BJ (cell line): ENCODE measurements at regions not wholly inside any gene's neighbourhood (a gene's known extent, or its start where the extent isn't known, plus 50 kb on each side); places are given as distances from the start of the nearest gene placed in this dataset.

Experiments
- CTCF ChIA-PET: fragments of 350-600 bp; formaldehyde crosslinking; extraction: SDS; loops from one replicate; lab custom pipeline; 2021; ENCODE audit warnings: antibody characterized with exemption, inconsistent platforms; lab: Yijun Ruan, JAX
- POLR2A ChIA-PET: fragments of 300-600 bp; sonication (Branson Sonifier 250); formaldehyde crosslinking; extraction: SDS; loops from one replicate; lab custom pipeline; 2021; ENCODE audit warnings: antibody characterized with exemption; lab: Charles Lee
- DNase-seq: peaks from one replicate; pipeline ENCODE4 v3.0.0-alpha.2; 2011; ENCODE audit warnings: low read depth
- H3K27me3 ChIP-seq: 2 replicates; pipeline ENCODE4 v1.6.0; 2011; ENCODE audit warnings: low read length; ENCODE audit not compliant: control insufficient read depth, insufficient read depth
- H3K36me3 ChIP-seq: 2 replicates; pipeline ENCODE4 v1.5.1; 2011; ENCODE audit warnings: low read length; ENCODE audit not compliant: control insufficient read depth, insufficient read depth
- H3K4me3 ChIP-seq: 2 replicates; pipeline ENCODE4 v1.5.1; 2011; ENCODE audit warnings: low read depth, mild to moderate bottlenecking, control low read depth, low read length
- CTCF ChIP-seq: IDR thresholded peaks from 2 replicates; pipeline ENCODE4 v1.5.1; 2011; ENCODE audit warnings: low read depth, mild to moderate bottlenecking, control low read depth, inconsistent platforms, low read length, moderate library complexity; ENCODE audit not compliant: insufficient read depth

GRCh38 chr6:145020114-145020513, 715.2 kb downstream of the EPM2A start:
- ChIA-PET CTCF (no interaction called here), POLR2A (no interaction called here)
- no peak overlapping the region for H3K4me3 ChIP-seq
- H3K27me3 ChIP-seq = no peaks in the 10 kb centered on the region
- DNase-seq = no peak
- TF ChIP-seq CTCF = no peak
- H3K36me3 ChIP-seq = no peaks in the 10 kb centered on the region

- POLR2A ChIA-PET = no interaction called here
- no peak for DNase-seq
- TF ChIP-seq CTCF = no peak
- CTCF ChIA-PET = no interaction called here
- H3K27me3 ChIP-seq = no peaks in the 10 kb centered on the region
- H3K36me3 ChIP-seq = no peaks in the 10 kb centered on the region
- no peak overlapping the region for H3K4me3 ChIP-seq
Observed at GRCh38 chr6:145020543-145020942, 714.8 kb downstream of the EPM2A start.

GRCh38 chr6:145022199-145022796, 713.0 kb downstream of the EPM2A start:
- POLR2A ChIA-PET = no interaction called here
- no peaks in the 10 kb centered on the region for H3K36me3 ChIP-seq
- no peaks in the 10 kb centered on the region for H3K27me3 ChIP-seq
- CTCF ChIA-PET = no interaction called here
- TF ChIP-seq CTCF = no peak
- no peak for DNase-seq
- no peak overlapping the region for H3K4me3 ChIP-seq

- no peaks in the 10 kb centered on the region for H3K36me3 ChIP-seq
- no peak for TF ChIP-seq CTCF
- no peak for DNase-seq
Observed at GRCh38 chr6:145023116-145023726, 712.1 kb downstream of the EPM2A start.

GRCh38 chr6:145025488-145025887, 709.8 kb downstream of the EPM2A start:
- ChIA-PET POLR2A (no interaction called here), CTCF (interaction anchor here (0.6 to 1.0 kb wide), 4 partner anchors 8 to 342 kb away, joined by 3 to 4 read pairs (median 4); no protein-coding TSS in a partner anchor)
- TF ChIP-seq CTCF = no peak
- Histone ChIP-seq H3K27me3 (no peaks in the 10 kb centered on the region), H3K36me3 (no peaks in the 10 kb centered on the region), H3K4me3 (no peak overlapping the region)
- no peak for DNase-seq

More at GRCh38 chr6:145023116-145023726, 712.1 kb downstream of the EPM2A start:
- Histone ChIP-seq H3K4me3 (no peak overlapping the region), H3K27me3 (no peaks in the 10 kb centered on the region)
- POLR2A ChIA-PET = no interaction called here
- CTCF ChIA-PET = interaction anchor here (0.6 kb wide), 1 partner anchor 361 kb away, joined by 3 read pairs; no protein-coding TSS in a partner anchor
